Panc1 (cell line): ENCODE measurements at regions not wholly inside any gene's neighbourhood (a gene's known extent, or its start where the extent isn't known, plus 50 kb on each side); places are given as distances from the start of the nearest gene placed in this dataset.

Source experiments
- ATAC-seq: fragments of 200-7000 bp; cut with Tn5 transposase; 2 replicates; pipeline ENCODE4 v1.9.1; 2020; ENCODE audit warnings: mild to moderate bottlenecking, moderate library complexity
- BruUV-seq: library from RNA; stranded (reverse); fragments of 400-500 nt; replicated peaks from 2 replicates; lab custom pipeline; 2021; lab: Mats Ljungman, UMichigan
- CTCF ChIA-PET: fragments of 300-600 bp; sonication (Branson Sonifier 250); formaldehyde crosslinking; loops from one replicate; lab custom pipeline; 2022; ENCODE audit warnings: antibody characterized with exemption; lab: Charles Lee
- POLR2A ChIA-PET: fragments of 300-600 bp; sonication (Branson Sonifier 250); formaldehyde crosslinking; loops from one replicate; lab custom pipeline; 2022; ENCODE audit warnings: antibody characterized with exemption; lab: Charles Lee
- DNase-seq: peaks from one replicate; pipeline ENCODE4 v3.0.0-alpha.2; 2010; ENCODE audit warnings: low read depth, low spot score
- H3K27ac ChIP-seq: 2 replicates; pipeline ENCODE4 v1.5.1; 2011; ENCODE audit warnings: mild to moderate bottlenecking, low read length, inconsistent platforms
- H3K27me3 ChIP-seq: fragments of 200-500 bp; sonication (Bioruptor generic); 2 replicates; pipeline ENCODE4 v1.6.0; 2014; ENCODE audit warnings: low read length, inconsistent platforms; ENCODE audit not compliant: control insufficient read depth, insufficient read depth
- H3K36me3 ChIP-seq: fragments of 200-500 bp; sonication (Bioruptor generic); 2 replicates; pipeline ENCODE4 v1.5.1; 2014; ENCODE audit warnings: inconsistent platforms, mild to moderate bottlenecking, low read length, moderate library complexity; ENCODE audit not compliant: control insufficient read depth, insufficient read depth
- H3K4me1 ChIP-seq: 2 replicates; pipeline ENCODE4 v1.5.1; 2011; ENCODE audit warnings: inconsistent platforms, mild to moderate bottlenecking, low read length, moderate library complexity; ENCODE audit not compliant: control insufficient read depth, insufficient read depth
- H3K4me3 ChIP-seq, 2 experiments: 2 replicates each; pipeline ENCODE4 v1.5.1; 2011 to 2012; ENCODE audit warnings: low read depth in 2 of 2, low read length in 2 of 2, mild to moderate bottlenecking in 2 of 2, inconsistent platforms in 1 of 2, moderate library complexity in 1 of 2
- H3K9me3 ChIP-seq: fragments of 200-500 bp; sonication (Bioruptor generic); 2 replicates; pipeline ENCODE4 v1.5.1; 2014; ENCODE audit warnings: low read depth, mild to moderate bottlenecking, inconsistent platforms, low read length, moderate library complexity; ENCODE audit not compliant: control insufficient read depth, insufficient read depth
- CTCF ChIP-seq: fragments of 450-650 bp; IDR thresholded peaks from 2 replicates; pipeline ENCODE4 v1.5.1; 2017; ENCODE audit warnings: mild to moderate bottlenecking
- POLR2AphosphoS5 ChIP-seq: IDR thresholded peaks from 2 replicates; pipeline ENCODE4 v1.6.1; 2012; ENCODE audit warnings: mild to moderate bottlenecking, low read depth, low read length, moderate library complexity
- REST ChIP-seq, 2 experiments: IDR thresholded peaks; 2 replicates each; pipeline ENCODE4 v1.6.1; 2011 to 2012; ENCODE audit warnings: low read depth in 2 of 2, control low read depth in 1 of 2, low read length in 1 of 2, mild to moderate bottlenecking in 1 of 2, moderate library complexity in 1 of 2; ENCODE audit not compliant: insufficient read depth in 1 of 2
- SIN3A ChIP-seq: IDR thresholded peaks from 2 replicates; pipeline ENCODE4 v1.6.1; 2012; ENCODE audit warnings: low read depth, mild to moderate bottlenecking, low read length, moderate library complexity, borderline replicate concordance; ENCODE audit not compliant: insufficient read depth
- TCF7L2 ChIP-seq: IDR thresholded peaks from 2 replicates; pipeline ENCODE4 v1.6.1; 2011; ENCODE audit warnings: mild to moderate bottlenecking, low read depth, low read length, inconsistent platforms
- in situ Hi-C: cut with HindIII; loops from 2 replicates; pipeline ENCODE4 v1.10.0; 2016; ENCODE audit warnings: low sequenced_read_pairs, low pct_unique_long_range_greater_than_20kb
- intact Hi-C: fragments of 100-400 bp; cut with micrococcal nuclease; formaldehyde crosslinking; loops from one replicate; pipeline ENCODE4 v1.10.0; 2022; ENCODE audit not compliant: unreplicated experiment

- Histone ChIP-seq H3K36me3 (no peaks in the 10 kb centered on the region), H3K27me3 (no peaks in the 10 kb centered on the region), H3K27ac (no peak overlapping the region), H3K9me3 (no peaks in the 10 kb centered on the region), H3K4me1 (no peaks in the 10 kb centered on the region), H3K4me3 (no peak overlapping the region)
- ChIA-PET CTCF (no interaction called here), POLR2A (no interaction called here)
- ATAC-seq (no peak), DNase-seq (no peak)
- in situ Hi-C loops (no loop called here), intact Hi-C loops (no loop called here)
- no peak for TF ChIP-seq CTCF
- no peak for TF ChIP-seq SIN3A
- no peak for TF ChIP-seq POLR2AphosphoS5
- TF ChIP-seq TCF7L2: no peak
- TF ChIP-seq REST (IDR thresholded peaks at IDR 0.05; ENCODE audit: insufficient read depth in 1 of 2, low read depth in 2 of 2, low read length in 1 of 2): no peak
- no TSS peak for BruUV-seq
Measured at GRCh38 chr18:55093295-55093694, 134.0 kb upstream of the CCDC68 start.

- CTCF ChIA-PET: no interaction called here
- in situ Hi-C loops (no loop called here), intact Hi-C loops (no loop called here)
- Histone ChIP-seq H3K27me3 (no peaks in the 10 kb centered on the region), H3K4me3 (no peak overlapping the region), H3K27ac (no peak overlapping the region), H3K4me1 (no peaks in the 10 kb centered on the region), H3K9me3 (no peaks in the 10 kb centered on the region), H3K36me3 (no peaks in the 10 kb centered on the region)
- DNase-seq (no peak), ATAC-seq (no peak)
- no TSS peak for BruUV-seq
- TF ChIP-seq SIN3A: no peak
- no peak for TF ChIP-seq POLR2AphosphoS5
- TF ChIP-seq TCF7L2: no peak
- TF ChIP-seq REST (IDR thresholded peaks at IDR 0.05; ENCODE audit: insufficient read depth in 1 of 2, low read depth in 2 of 2, low read length in 1 of 2): no peak
- TF ChIP-seq CTCF: no peak
- POLR2A ChIA-PET: no interaction called here
Measured at GRCh38 chr18:55092166-55092565, 132.9 kb upstream of the CCDC68 start.
